Mucosa of descending colon (tissue), 3 donors: ENCODE measurements at regions not wholly inside any gene's neighbourhood (a gene's known extent, or its start where the extent isn't known, plus 50 kb on each side); places are given as distances from the start of the nearest gene placed in this dataset.

Experiments
- ATAC-seq: fragments of 200-7000 bp; cut with Tn5 transposase; one replicate; pipeline ENCODE4 v1.9.1; 2020; ENCODE audit warnings: mild to moderate bottlenecking, moderate library complexity
- DNase-seq, 3 donors: peaks; one replicate each; pipeline ENCODE4 v3.0.0-alpha.2; 2020
- H3K36me3 ChIP-seq: fragments of 200-600 bp; one replicate; pipeline ENCODE4 v1.8.0; 2021; ENCODE audit warnings: low read depth, mild to moderate bottlenecking
- H3K4me1 ChIP-seq: fragments of 200-600 bp; one replicate; pipeline ENCODE4 v1.8.0; 2021; ENCODE audit warnings: low read depth, mild to moderate bottlenecking
- H3K4me3 ChIP-seq: fragments of 200-600 bp; one replicate; pipeline ENCODE4 v1.8.0; 2021; ENCODE audit warnings: mild to moderate bottlenecking
- H3K9me3 ChIP-seq: fragments of 200-600 bp; one replicate; pipeline ENCODE4 v1.8.0; 2021; ENCODE audit warnings: mild to moderate bottlenecking
- intact Hi-C, 2 donors: fragments of 100-400 bp; cut with DNase I in 1 of 2; cut with micrococcal nuclease in 1 of 2; formaldehyde crosslinking; loops; one replicate each; pipeline versions ENCODE4 v1.11.0 to v1.11.1; 2022; cut with DNase I, micrococcal nuclease
- TF ChIP-seq, protein P1 (sequence below): fragments of 200-600 bp; IDR thresholded peaks from one replicate; pipeline ENCODE4 v1.8.0; 2022; ENCODE audit warnings: antibody characterized with exemption, mild to moderate bottlenecking
- donor health status: DM: no; HTN: no; CAD: no; lungs with moderate emphysema.
- donor health status: DM: no; HTN: no; CAD: no.
- donor health status: DM: no; HTN: yes; CAD: no.

DNA sequence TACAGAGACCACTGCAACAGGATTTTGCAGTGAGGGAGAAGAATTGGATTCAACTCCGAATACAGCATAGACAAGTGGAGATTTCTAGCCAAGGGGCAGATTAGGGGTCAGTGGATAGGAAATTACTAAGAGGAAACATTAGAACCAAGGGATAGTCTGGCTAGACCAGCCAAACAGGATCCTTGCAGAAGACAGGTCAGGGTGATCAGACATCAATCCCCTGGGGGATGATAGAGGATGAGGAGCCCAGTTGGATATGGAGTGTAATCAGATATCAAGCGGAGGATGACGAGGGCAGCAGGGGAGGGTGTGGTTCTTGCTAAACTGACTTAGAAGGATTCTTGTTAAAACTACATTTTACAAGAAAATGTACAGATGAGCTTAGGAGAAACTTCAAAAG is 424.4 kb downstream of the DAD1 start:
- intact Hi-C loops, result no loop called here
- ATAC-seq, result no peak
- Histone ChIP-seq H3K9me3 (no peaks in the 10 kb centered on the region), H3K4me1 (peaks cover 3% of the 10 kb centered on the region), H3K36me3 (no peaks in the 10 kb centered on the region), H3K4me3 (no peak overlapping the region)
- no peak for DNase-seq
- TF ChIP-seq, protein P1, sequence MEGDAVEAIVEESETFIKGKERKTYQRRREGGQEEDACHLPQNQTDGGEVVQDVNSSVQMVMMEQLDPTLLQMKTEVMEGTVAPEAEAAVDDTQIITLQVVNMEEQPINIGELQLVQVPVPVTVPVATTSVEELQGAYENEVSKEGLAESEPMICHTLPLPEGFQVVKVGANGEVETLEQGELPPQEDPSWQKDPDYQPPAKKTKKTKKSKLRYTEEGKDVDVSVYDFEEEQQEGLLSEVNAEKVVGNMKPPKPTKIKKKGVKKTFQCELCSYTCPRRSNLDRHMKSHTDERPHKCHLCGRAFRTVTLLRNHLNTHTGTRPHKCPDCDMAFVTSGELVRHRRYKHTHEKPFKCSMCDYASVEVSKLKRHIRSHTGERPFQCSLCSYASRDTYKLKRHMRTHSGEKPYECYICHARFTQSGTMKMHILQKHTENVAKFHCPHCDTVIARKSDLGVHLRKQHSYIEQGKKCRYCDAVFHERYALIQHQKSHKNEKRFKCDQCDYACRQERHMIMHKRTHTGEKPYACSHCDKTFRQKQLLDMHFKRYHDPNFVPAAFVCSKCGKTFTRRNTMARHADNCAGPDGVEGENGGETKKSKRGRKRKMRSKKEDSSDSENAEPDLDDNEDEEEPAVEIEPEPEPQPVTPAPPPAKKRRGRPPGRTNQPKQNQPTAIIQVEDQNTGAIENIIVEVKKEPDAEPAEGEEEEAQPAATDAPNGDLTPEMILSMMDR, result no peak

DNA sequence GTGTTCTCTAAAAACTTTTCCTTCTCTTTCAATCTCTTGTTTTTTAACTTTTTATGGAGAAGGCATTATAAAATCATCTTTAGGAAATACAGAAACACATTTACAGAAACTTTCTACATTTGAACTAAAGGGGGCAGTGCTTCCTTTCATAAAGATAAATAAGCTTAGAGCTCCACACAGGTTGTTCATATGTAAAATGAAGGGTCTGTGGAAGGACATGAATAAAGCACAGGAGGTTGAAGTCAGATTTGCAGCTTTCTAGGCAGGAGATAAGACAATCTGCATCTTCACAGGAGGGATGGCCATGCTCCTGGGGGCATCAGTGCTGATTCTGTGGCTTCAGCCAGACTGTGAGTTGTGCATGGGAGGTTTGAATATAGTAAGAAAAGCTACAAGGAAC is 426.0 kb downstream of the DAD1 start:
- peaks cover 13% of the 10 kb centered on the region for H3K4me1 ChIP-seq
- no peak overlapping the region for H3K4me3 ChIP-seq
- H3K9me3 ChIP-seq, result no peaks in the 10 kb centered on the region
- H3K36me3 ChIP-seq, result no peaks in the 10 kb centered on the region
- intact Hi-C loops, result no loop called here
- no peak for ATAC-seq
- no peak for DNase-seq
- TF ChIP-seq, protein P1, result no peak

DNA sequence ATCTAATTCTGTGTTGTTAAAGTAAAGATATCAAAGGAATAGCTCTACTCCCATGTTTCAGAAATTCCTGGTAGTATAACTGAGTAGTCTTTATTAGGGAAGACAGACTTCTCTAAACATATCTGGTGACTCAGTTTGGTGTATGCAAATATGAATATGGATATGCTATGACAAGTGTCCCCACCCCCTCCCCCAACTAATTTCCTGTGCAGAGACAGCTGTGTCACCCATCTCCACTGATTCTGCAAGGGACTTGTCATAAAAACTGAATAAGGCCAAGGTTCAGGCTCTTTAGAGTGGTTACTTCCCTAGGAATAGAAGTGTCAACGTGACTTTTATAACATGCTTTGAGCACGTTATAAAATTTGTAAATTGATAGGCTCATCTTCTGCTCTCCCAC is 429.1 kb downstream of the DAD1 start:
- intact Hi-C loops, result no loop called here
- no peak overlapping the region for H3K4me3 ChIP-seq
- ATAC-seq (peak; percentile 92), DNase-seq (peak in 1 of 3 donors; percentile 46)
- TF ChIP-seq, protein P1, result no peak
- H3K9me3 ChIP-seq, result no peaks in the 10 kb centered on the region
- H3K4me1 ChIP-seq, result peaks cover 17% of the 10 kb centered on the region
- H3K36me3 ChIP-seq, result no peaks in the 10 kb centered on the region

DNA sequence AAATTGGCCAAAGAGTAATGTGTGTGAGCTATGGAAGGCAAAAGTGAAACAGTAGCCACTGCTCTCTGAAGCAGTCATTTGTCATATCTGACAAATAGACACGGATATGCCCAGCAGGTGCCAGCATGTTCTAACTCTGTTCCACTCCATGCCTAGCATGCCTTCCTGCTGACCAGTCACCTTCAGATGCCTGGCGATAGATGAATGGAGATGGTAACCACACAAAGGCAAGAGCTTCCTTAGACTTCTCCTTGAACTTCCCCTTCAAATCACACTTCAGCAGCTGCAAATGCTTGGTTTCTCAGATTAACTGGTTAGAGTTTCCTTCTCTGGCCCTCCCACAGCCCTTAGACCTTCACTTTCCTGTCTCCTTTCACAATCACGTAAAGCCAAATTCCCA is 429.9 kb downstream of the DAD1 start:
- Histone ChIP-seq H3K9me3 (no peaks in the 10 kb centered on the region), H3K4me3 (no peak overlapping the region), H3K36me3 (no peaks in the 10 kb centered on the region), H3K4me1 (peaks cover 17% of the 10 kb centered on the region)
- peak; percentile 69 for ATAC-seq
- TF ChIP-seq, protein P1, result no peak
- no peak for DNase-seq
- intact Hi-C loops, result no loop called here

DNA sequence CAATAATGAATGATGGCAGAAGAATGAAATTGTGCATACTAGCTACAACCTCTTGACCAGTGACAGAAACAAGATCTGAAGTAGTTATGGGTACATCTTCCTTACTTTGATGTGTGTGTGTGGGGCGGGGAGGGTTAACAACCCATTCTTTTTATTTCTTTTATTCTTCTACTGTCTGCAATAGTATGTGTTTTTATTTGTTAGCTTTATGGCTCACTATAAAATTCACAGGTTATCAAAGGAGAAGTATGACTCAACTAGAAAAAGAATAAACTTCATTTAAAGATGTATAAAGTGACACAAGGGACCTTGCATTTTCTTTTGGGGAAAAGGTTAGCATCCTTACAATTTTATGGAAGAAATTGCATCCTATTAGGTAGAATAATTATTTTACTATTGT is 430.5 kb downstream of the DAD1 start:
- peak; percentile 68 for ATAC-seq

More for the DNA sequence above, 430.5 kb downstream of the DAD1 start:
- no peaks in the 10 kb centered on the region for H3K36me3 ChIP-seq
- TF ChIP-seq, protein P1, result no peak
- intact Hi-C loops, result no loop called here
- H3K9me3 ChIP-seq, result no peaks in the 10 kb centered on the region
- peaks cover 17% of the 10 kb centered on the region for H3K4me1 ChIP-seq
- no peak for DNase-seq
- H3K4me3 ChIP-seq, result no peak overlapping the region
